ENCODE measurements at regions not wholly inside any gene's neighbourhood (a gene's known extent, or its start where the extent isn't known, plus 50 kb on each side); places are given as distances from the start of the nearest gene placed in this dataset.

GRCh38 chr21:41024746-41025254 is 143.2 kb upstream of the BACE2 start:
- no peak for TF ChIP-seq CTCF (IDR thresholded peaks at IDR 0.05)
- no peak for TF ChIP-seq EZH2 (IDR thresholded peaks at IDR 0.05; ENCODE audit: borderline replicate concordance, insufficient read depth, low read depth, low read length, poor library complexity, severe bottlenecking)
